ENCODE measurements at regions not wholly inside any gene's neighbourhood (a gene's known extent, or its start where the extent isn't known, plus 50 kb on each side); places are given as distances from the start of the nearest gene placed in this dataset.

GRCh38 chr18:40662898-40663437 lies 1292.1 kb upstream of the PIK3C3 start:
- DNase-seq (ENCODE audit: low spot score), result no peak

- no peak for DNase-seq (ENCODE audit: low spot score)
Measured at GRCh38 chr18:40653682-40654081, 1301.4 kb upstream of the PIK3C3 start.

GRCh38 chr18:40652321-40652720 lies 1302.7 kb upstream of the PIK3C3 start:
- DNase-seq (ENCODE audit: low spot score), result no peak

- no peak for DNase-seq (ENCODE audit: low spot score)
Measured at GRCh38 chr18:40651163-40651562, 1303.9 kb upstream of the PIK3C3 start.

- DNase-seq (ENCODE audit: low spot score), result no peak
Measured at GRCh38 chr18:40642692-40643229, 1312.3 kb upstream of the PIK3C3 start.

GRCh38 chr18:40631319-40631718 lies 1323.7 kb upstream of the PIK3C3 start:
- DNase-seq (ENCODE audit: low spot score), result no peak

- no peak for DNase-seq (ENCODE audit: low spot score)
Measured at GRCh38 chr18:40630496-40630895, 1324.5 kb upstream of the PIK3C3 start.

- no peak for DNase-seq (ENCODE audit: low spot score)
Measured at GRCh38 chr18:40624959-40625358, 1330.1 kb upstream of the PIK3C3 start.

GRCh38 chr18:40613721-40614120 lies 1341.3 kb upstream of the PIK3C3 start:
- DNase-seq (ENCODE audit: low spot score), result no peak

- DNase-seq (ENCODE audit: low spot score), result no peak
Measured at GRCh38 chr18:40612356-40612755, 1342.7 kb upstream of the PIK3C3 start.

- DNase-seq (ENCODE audit: low spot score), result no peak
Measured at GRCh38 chr18:40608226-40608625, 1346.8 kb upstream of the PIK3C3 start.

- DNase-seq (ENCODE audit: low spot score), result no peak
Measured at GRCh38 chr18:40607542-40608148, 1347.4 kb upstream of the PIK3C3 start.

- no peak for DNase-seq (ENCODE audit: low spot score)
Measured at GRCh38 chr18:40606996-40607395, 1348.0 kb upstream of the PIK3C3 start.

- DNase-seq (ENCODE audit: low spot score), result no peak
Measured at GRCh38 chr18:40583671-40584070, 1371.4 kb upstream of the PIK3C3 start.

GRCh38 chr18:40582105-40582504 lies 1372.9 kb upstream of the PIK3C3 start:
- no peak for DNase-seq (ENCODE audit: low spot score)

- no peak for DNase-seq (ENCODE audit: low spot score)
Measured at GRCh38 chr18:40577981-40578365, 1377.1 kb upstream of the PIK3C3 start.

- no peak for DNase-seq (ENCODE audit: low spot score)
Measured at GRCh38 chr18:40577239-40577980, 1377.6 kb upstream of the PIK3C3 start.

- no peak for DNase-seq (ENCODE audit: low spot score)
Measured at GRCh38 chr18:40576507-40577115, 1378.4 kb upstream of the PIK3C3 start.

- DNase-seq (ENCODE audit: low spot score), result no peak
Measured at GRCh38 chr18:40570615-40571014, 1384.4 kb upstream of the PIK3C3 start.

GRCh38 chr18:40569605-40570004 lies 1385.4 kb upstream of the PIK3C3 start:
- DNase-seq (ENCODE audit: low spot score), result no peak

- no peak for DNase-seq (ENCODE audit: low spot score)
Measured at GRCh38 chr18:40566510-40566844, 1388.6 kb upstream of the PIK3C3 start.

GRCh38 chr18:40565805-40566509 lies 1389.1 kb upstream of the PIK3C3 start:
- DNase-seq (ENCODE audit: low spot score), result no peak

Data from ureter (tissue), 1 donor.